Hepatocyte (in vitro differentiated cells): ENCODE measurements at regions not wholly inside any gene's neighbourhood (a gene's known extent, or its start where the extent isn't known, plus 50 kb on each side); places are given as distances from the start of the nearest gene placed in this dataset.

Experiments
- CTCF ChIP-seq: fragments of 200-600 bp; sonication (generic); IDR thresholded peaks from 2 replicates; pipeline ENCODE4 v1.5.1; 2016; ENCODE audit warnings: antibody characterized with exemption, mild to moderate bottlenecking; ENCODE audit not compliant: poor library complexity
- EZH2 ChIP-seq: fragments of 200-600 bp; sonication (generic); IDR thresholded peaks from 2 replicates; pipeline ENCODE4 v1.6.1; 2016; ENCODE audit warnings: antibody characterized with exemption, mild to moderate bottlenecking, borderline replicate concordance
- EZH2phosphoT487 ChIP-seq: fragments of 200-600 bp; sonication (generic); IDR thresholded peaks from one replicate; pipeline ENCODE4 v1.6.1; 2018; ENCODE audit warnings: antibody characterized with exemption, mild to moderate bottlenecking, low read depth, moderate library complexity; ENCODE audit not compliant: unreplicated experiment, severe bottlenecking

- TF ChIP-seq EZH2phosphoT487: no peak
- no peak for TF ChIP-seq CTCF
- no peak for TF ChIP-seq EZH2
These were observed 234.3 kb upstream of the POU2AF2 start for GRCh38 chr11:111011275-111011594.
